H1 (cell line): ENCODE measurements at regions not wholly inside any gene's neighbourhood (a gene's known extent, or its start where the extent isn't known, plus 50 kb on each side); places are given as distances from the start of the nearest gene placed in this dataset.

Experiments used
- CTCF ChIA-PET: fragments of 300-600 bp; sonication (Branson Sonifier 250); formaldehyde crosslinking; loops from one replicate; lab custom pipeline; 2021; ENCODE audit not compliant: partially characterized antibody; lab: Charles Lee
- POLR2A ChIA-PET: fragments of 300-600 bp; sonication (Branson Sonifier 250); formaldehyde crosslinking; loops from one replicate; lab custom pipeline; 2021; ENCODE audit warnings: inconsistent platforms; ENCODE audit not compliant: partially characterized antibody; lab: Charles Lee
- DNase-seq, 2 experiments: peaks; one replicate each; pipeline versions ENCODE4 v3.0.0 to v3.0.0-alpha.2; 2010 to 2022; ENCODE audit warnings: low spot score in 2 of 2, low read depth in 1 of 2, mixed read lengths in 1 of 2
- FAIRE-seq: peaks from 2 replicates; lab custom pipeline; 2011; peaks lifted over from hg19 to GRCh38; lab: Jason Lieb, UNC
- H2AFZ ChIP-seq: 2 replicates; pipeline ENCODE4 v1.8.1; 2012; ENCODE audit warnings: low read length, inconsistent platforms
- H2AK5ac ChIP-seq: 2 replicates; pipeline ENCODE4 v1.6.1; 2013; ENCODE audit warnings: low read depth, low read length
- H2BK120ac ChIP-seq: replicated peaks from 2 replicates; pipeline ENCODE3; 2013; ENCODE audit warnings: low read depth, low read length, inconsistent platforms
- H2BK12ac ChIP-seq: 2 replicates; pipeline ENCODE4 v1.6.1; 2013; ENCODE audit warnings: low read depth, low read length
- H2BK15ac ChIP-seq: 2 replicates; pipeline ENCODE4 v1.6.1; 2013; ENCODE audit warnings: low read length
- H2BK20ac ChIP-seq: 2 replicates; pipeline ENCODE4 v1.6.1; 2013; ENCODE audit warnings: low read length
- H2BK5ac ChIP-seq: 2 replicates; pipeline ENCODE4 v1.6.1; 2013; ENCODE audit warnings: low read depth, low read length
- H3K14ac ChIP-seq: 2 replicates; pipeline ENCODE4 v1.6.1; 2013; ENCODE audit warnings: inconsistent platforms; ENCODE audit not compliant: insufficient read length
- H3K18ac ChIP-seq: 2 replicates; pipeline ENCODE4 v1.6.1; 2013; ENCODE audit warnings: low read length; ENCODE audit errors: extremely low read depth
- H3K23ac ChIP-seq: 2 replicates; pipeline ENCODE4 v1.6.1; 2013; ENCODE audit warnings: inconsistent platforms; ENCODE audit not compliant: insufficient read length
- H3K23me2 ChIP-seq: 2 replicates; pipeline ENCODE4 v1.6.1; 2013; ENCODE audit warnings: low read depth, low read length
- H3K27ac ChIP-seq: 2 replicates; pipeline ENCODE4 v1.6.1; 2011; ENCODE audit warnings: low read depth, low read length, inconsistent platforms
- H3K27me3 ChIP-seq, 4 experiments: replicated peaks in 1 of 4; 1 replicate in 1 of 4; 2 replicates in 3 of 4; pipeline versions ENCODE4 v1.6.1 to v1.8.1; 2011 to 2013; ENCODE audit warnings: low read length in 3 of 4, mild to moderate bottlenecking in 3 of 4, inconsistent platforms in 2 of 4, mixed read lengths in 2 of 4, moderate library complexity in 1 of 4; ENCODE audit not compliant: control insufficient read depth in 3 of 4, insufficient read depth in 3 of 4; ENCODE audit errors: extremely low read depth in 1 of 4
- H3K36me3 ChIP-seq, 4 experiments: 2 replicates each; pipeline versions ENCODE4 v1.6.1 to v1.8.1; 2011 to 2013; ENCODE audit warnings: mild to moderate bottlenecking in 4 of 4, low read length in 3 of 4, moderate library complexity in 2 of 4, control low read depth in 1 of 4, inconsistent platforms in 1 of 4; ENCODE audit not compliant: insufficient read depth in 4 of 4, control insufficient read depth in 2 of 4
- H3K4ac ChIP-seq: replicated peaks from 2 replicates; pipeline ENCODE3; 2013; ENCODE audit warnings: low read length, low read depth, mixed read lengths, inconsistent platforms; ENCODE audit not compliant: insufficient read length
- H3K4me1 ChIP-seq, 4 experiments: replicated peaks in 1 of 4; 1 replicate in 1 of 4; 2 replicates in 3 of 4; pipeline versions ENCODE4 v1.6.1 to v1.8.1; 2011 to 2013; ENCODE audit warnings: low read length in 3 of 4, inconsistent platforms in 2 of 4, mixed read lengths in 1 of 4; ENCODE audit not compliant: insufficient read depth in 4 of 4, control insufficient read depth in 3 of 4
- H3K4me2 ChIP-seq, 2 experiments: 2 replicates each; pipeline versions ENCODE4 v1.6.1 to v1.8.1; 2011 to 2013; ENCODE audit warnings: low read depth in 2 of 2, low read length in 2 of 2, control low read depth in 1 of 2, inconsistent platforms in 1 of 2, mild to moderate bottlenecking in 1 of 2; ENCODE audit not compliant: insufficient read depth in 1 of 2
- H3K4me3 ChIP-seq, 4 experiments: fragments of 200-600, 300-600 bp in 1 of 4; sonication (generic), shearing (Covaris generic), sonication (Bioruptor Twin) in 1 of 4; 2 replicates each; pipeline versions ENCODE4 v1.5.1 to v1.8.1; 2011 to 2016; ENCODE audit warnings: low read length in 4 of 4, low read depth in 3 of 4, control low read depth in 2 of 4, inconsistent platforms in 2 of 4, mild to moderate bottlenecking in 2 of 4, mixed read lengths in 1 of 4, moderate library complexity in 1 of 4; ENCODE audit not compliant: insufficient read depth in 2 of 4; ENCODE audit errors: extremely low read depth in 1 of 4
- H3K56ac ChIP-seq: replicated peaks from 2 replicates; pipeline ENCODE3; 2013; ENCODE audit warnings: low read depth, mild to moderate bottlenecking, mixed read lengths, low read length, inconsistent platforms; ENCODE audit not compliant: insufficient read length
- H3K79me1 ChIP-seq: 2 replicates; pipeline ENCODE4 v1.6.1; 2013; ENCODE audit warnings: low read depth, low read length, control low read depth
- H3K79me2 ChIP-seq, 2 experiments: 2 replicates each; pipeline versions ENCODE4 v1.6.1 to v1.8.1; 2012 to 2013; ENCODE audit warnings: low read length in 2 of 2, mild to moderate bottlenecking in 2 of 2, inconsistent platforms in 1 of 2; ENCODE audit not compliant: insufficient read depth in 2 of 2, control insufficient read depth in 1 of 2
- H3K9ac ChIP-seq, 4 experiments: replicated peaks in 1 of 4; 1 replicate in 1 of 4; 2 replicates in 3 of 4; pipeline versions ENCODE4 v1.6.1 to v1.8.1; 2011 to 2013; ENCODE audit warnings: low read depth in 3 of 4, low read length in 3 of 4, control low read depth in 2 of 4, mild to moderate bottlenecking in 2 of 4, moderate library complexity in 2 of 4, inconsistent platforms in 1 of 4; ENCODE audit errors: extremely low read depth in 1 of 4
- H3K9me3 ChIP-seq, 2 experiments: 2 replicates each; pipeline versions ENCODE4 v1.6.1 to v1.8.1; 2012 to 2013; ENCODE audit warnings: mild to moderate bottlenecking in 2 of 2, moderate library complexity in 2 of 2, control low read depth in 1 of 2, inconsistent platforms in 1 of 2, low read depth in 1 of 2, low read length in 1 of 2, mixed read lengths in 1 of 2; ENCODE audit not compliant: insufficient read depth in 2 of 2
- H4K20me1 ChIP-seq, 2 experiments: replicated peaks in 1 of 2; 2 replicates each; pipeline versions ENCODE3 to v1.8.1; 2011 to 2013; ENCODE audit warnings: inconsistent platforms in 2 of 2, low read length in 2 of 2, mild to moderate bottlenecking in 1 of 2; ENCODE audit not compliant: insufficient read depth in 2 of 2, control insufficient read depth in 1 of 2
- H4K5ac ChIP-seq: 2 replicates; pipeline ENCODE4 v1.6.1; 2013; ENCODE audit warnings: low read length, low read depth, mixed read lengths, inconsistent platforms; ENCODE audit not compliant: insufficient read length
- H4K8ac ChIP-seq: 2 replicates; pipeline ENCODE4 v1.8.0; 2013; ENCODE audit warnings: mild to moderate bottlenecking, moderate library complexity, low read length, inconsistent platforms; ENCODE audit not compliant: insufficient read depth; ENCODE audit errors: extremely low read depth
- H4K91ac ChIP-seq: replicated peaks from 2 replicates; pipeline ENCODE3; 2013; ENCODE audit warnings: low read length, mixed read lengths, inconsistent platforms; ENCODE audit not compliant: insufficient read length
- BCL11A ChIP-seq, 2 experiments: IDR thresholded peaks; one replicate each; pipeline ENCODE4 v1.6.1; 2011; ENCODE audit warnings: low read depth in 2 of 2, low read length in 2 of 2, mild to moderate bottlenecking in 2 of 2
- BRCA1 ChIP-seq: IDR thresholded peaks from 2 replicates; pipeline ENCODE4 v1.6.1; 2012; ENCODE audit warnings: low read depth, low read length, improper control_type of control experiment
- CBX8 ChIP-seq: fragments of 300-800, 300-1000 bp; sonication (generic); IDR thresholded peaks from 2 replicates; pipeline ENCODE4 v1.7.1; 2016; ENCODE audit warnings: low read depth, low read length, borderline replicate concordance
- FOSL1 ChIP-seq: IDR thresholded peaks from 2 replicates; pipeline ENCODE4 v1.6.1; 2011; ENCODE audit warnings: mild to moderate bottlenecking, low read depth, low read length, moderate library complexity; ENCODE audit not compliant: insufficient read depth
- KDM4A ChIP-seq: IDR thresholded peaks from one replicate; pipeline ENCODE4 v1.7.1; 2012; ENCODE audit warnings: low read depth, mild to moderate bottlenecking, moderate library complexity, low read length, inconsistent platforms; ENCODE audit not compliant: severe bottlenecking
- POLR2AphosphoS5 ChIP-seq: IDR thresholded peaks from 2 replicates; pipeline ENCODE4 v1.6.1; 2011; ENCODE audit warnings: low read depth, low read length
- RAD21 ChIP-seq, 2 experiments: IDR thresholded peaks in 1 of 2; conservative IDR thresholded peaks in 1 of 2; 2 replicates each; pipeline ENCODE4 v1.6.1; 2011; ENCODE audit warnings: low read depth in 2 of 2, low read length in 2 of 2, improper control_type of control experiment in 1 of 2, inconsistent platforms in 1 of 2, mild to moderate bottlenecking in 1 of 2, moderate library complexity in 1 of 2
- RFX5 ChIP-seq: IDR thresholded peaks from 2 replicates; pipeline ENCODE4 v1.6.1; 2011; ENCODE audit warnings: low read depth, low read length, improper control_type of control experiment, borderline replicate concordance
- SRF ChIP-seq: IDR thresholded peaks from 2 replicates; pipeline ENCODE4 v1.6.1; 2011; ENCODE audit warnings: mild to moderate bottlenecking, low read depth, low read length, moderate library complexity
- WGBS, 2 experiments: shearing (Covaris generic) in 1 of 2; methylation state at CpG; one replicate each; pipeline versions ENCODE4 v1.1.6 to v1.1.7; 2013 to 2015; ENCODE audit warnings: low lambda C conversion rate in 2 of 2, mixed read lengths in 2 of 2, inconsistent platforms in 1 of 2, low coverage in 1 of 2, missing lambda C conversion rate in 1 of 2; ENCODE audit not compliant: insufficient replicate concordance in 2 of 2, insufficient coverage in 1 of 2, insufficient read length in 1 of 2; ENCODE audit errors: extremely low coverage in 1 of 2, missing lambda C conversion rate in 1 of 2; 5-methylcytosine and 5-hydroxymethylcytosine counted together
- TF ChIP-seq, protein P1 (sequence below): IDR thresholded peaks from 2 replicates; pipeline ENCODE4 v1.6.1; 2012; ENCODE audit warnings: low read length, inconsistent platforms

GRCh38 chr2:149732730-149733290 is 145.2 kb upstream of the MMADHC start:
- Histone ChIP-seq H3K9me3 (peaks cover 3 to 6% of the 10 kb centered on the region in 2 experiments; a peak in 1 of 4 replicates), H3K4me3 (no peak overlapping the region), H3K36me3 (no peaks in the 10 kb centered on the region), H4K91ac (no peak overlapping the region), H2BK120ac (no peak overlapping the region), H3K4me1 (peaks cover 0 to 8% (median 0%) of the 10 kb centered on the region in 4 experiments; a peak in 1 of 7 replicates), H4K5ac (no peak overlapping the region), H3K79me2 (no peaks in the 10 kb centered on the region), H3K18ac (no peak overlapping the region), H2BK5ac (no peak overlapping the region), H2BK15ac (no peak overlapping the region), H3K56ac (no peak overlapping the region), H3K79me1 (no peaks in the 10 kb centered on the region), H3K9ac (no peak overlapping the region), H3K4me2 (no peak overlapping the region), H4K8ac (no peak overlapping the region), H4K20me1 (no peaks in the 10 kb centered on the region), H2AFZ (no peak overlapping the region), H2BK20ac (no peak overlapping the region), H3K27me3 (no peaks in the 10 kb centered on the region), H3K4ac (no peak overlapping the region), H3K27ac (no peak overlapping the region), H2AK5ac (no peak overlapping the region), H3K14ac (no peak overlapping the region), H3K23me2 (no peaks in the 10 kb centered on the region), H2BK12ac (no peak overlapping the region), H3K23ac (no peak overlapping the region)
- WGBS, 2 experiments: 89% methylated on average over 1 of the region's 1 CpG; no CpG with 5 or more reads in 1 of the 2 experiments
- POLR2A ChIA-PET: no interaction called here
- DNase-seq (no peak), FAIRE-seq (no peak)
- CTCF ChIA-PET: interaction anchor here (1.3 kb wide), 1 partner anchor 17 kb away, joined by 3 read pairs; no protein-coding TSS in a partner anchor
- TF ChIP-seq BCL11A (IDR thresholded peaks at IDR 0.05; ENCODE audit: low read depth in 2 of 2, low read length in 2 of 2): no peak
- TF ChIP-seq SRF: no peak
- TF ChIP-seq FOSL1: no peak
- TF ChIP-seq, protein P1, sequence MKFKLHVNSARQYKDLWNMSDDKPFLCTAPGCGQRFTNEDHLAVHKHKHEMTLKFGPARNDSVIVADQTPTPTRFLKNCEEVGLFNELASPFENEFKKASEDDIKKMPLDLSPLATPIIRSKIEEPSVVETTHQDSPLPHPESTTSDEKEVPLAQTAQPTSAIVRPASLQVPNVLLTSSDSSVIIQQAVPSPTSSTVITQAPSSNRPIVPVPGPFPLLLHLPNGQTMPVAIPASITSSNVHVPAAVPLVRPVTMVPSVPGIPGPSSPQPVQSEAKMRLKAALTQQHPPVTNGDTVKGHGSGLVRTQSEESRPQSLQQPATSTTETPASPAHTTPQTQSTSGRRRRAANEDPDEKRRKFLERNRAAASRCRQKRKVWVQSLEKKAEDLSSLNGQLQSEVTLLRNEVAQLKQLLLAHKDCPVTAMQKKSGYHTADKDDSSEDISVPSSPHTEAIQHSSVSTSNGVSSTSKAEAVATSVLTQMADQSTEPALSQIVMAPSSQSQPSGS: no peak
- TF ChIP-seq BRCA1: no peak
- no peak for TF ChIP-seq KDM4A
- TF ChIP-seq RAD21 (IDR thresholded peaks at IDR 0.05 in 1 of 2, conservative IDR thresholded peaks at IDR 0.05 in 1 of 2; ENCODE audit: low read depth in 2 of 2, low read length in 2 of 2): no peak
- TF ChIP-seq CBX8: no peak
- no peak for TF ChIP-seq POLR2AphosphoS5
- no peak for TF ChIP-seq RFX5
